ENCODE measurements at regions not wholly inside any gene's neighbourhood (a gene's known extent, or its start where the extent isn't known, plus 50 kb on each side); places are given as distances from the start of the nearest gene placed in this dataset.

- DNase-seq (ENCODE audit: low read depth) = no peak
- H3K4me3 ChIP-seq (ENCODE audit: low read depth, low read length) = no peak overlapping the region
- TF ChIP-seq CTCF (IDR thresholded peaks at IDR 0.05; ENCODE audit: low read depth, low read length, missing control alignments) = no peak
Measured at GRCh38 chr9:8262625-8263622, 463.3 kb upstream of the DMAC1 start.

- DNase-seq (ENCODE audit: low read depth) = no peak
- no peak for TF ChIP-seq CTCF (IDR thresholded peaks at IDR 0.05; ENCODE audit: low read depth, low read length, missing control alignments)
- no peak overlapping the region for H3K4me3 ChIP-seq (ENCODE audit: low read depth, low read length)
Measured at GRCh38 chr9:8261737-8262136, 462.2 kb upstream of the DMAC1 start.

- TF ChIP-seq CTCF (IDR thresholded peaks at IDR 0.05; ENCODE audit: low read depth, low read length, missing control alignments) = no peak
- no peak for DNase-seq (ENCODE audit: low read depth)
- H3K4me3 ChIP-seq (ENCODE audit: low read depth, low read length) = no peak overlapping the region
Measured at GRCh38 chr9:8259028-8259427, 459.4 kb upstream of the DMAC1 start.

- no peak for DNase-seq (ENCODE audit: low read depth)
- TF ChIP-seq CTCF (IDR thresholded peaks at IDR 0.05; ENCODE audit: low read depth, low read length, missing control alignments) = no peak
- no peak overlapping the region for H3K4me3 ChIP-seq (ENCODE audit: low read depth, low read length)
Measured at GRCh38 chr9:8256880-8257279, 457.3 kb upstream of the DMAC1 start.

- H3K4me3 ChIP-seq (ENCODE audit: low read depth, low read length) = no peak overlapping the region
- no peak for DNase-seq (ENCODE audit: low read depth)
- no peak for TF ChIP-seq CTCF (IDR thresholded peaks at IDR 0.05; ENCODE audit: low read depth, low read length, missing control alignments)
Measured at GRCh38 chr9:8255850-8256249, 456.3 kb upstream of the DMAC1 start.

- DNase-seq (ENCODE audit: low read depth) = no peak
- TF ChIP-seq CTCF (IDR thresholded peaks at IDR 0.05; ENCODE audit: low read depth, low read length, missing control alignments) = no peak
- H3K4me3 ChIP-seq (ENCODE audit: low read depth, low read length) = no peak overlapping the region
Measured at GRCh38 chr9:8254541-8254940, 455.0 kb upstream of the DMAC1 start.

GRCh38 chr9:8252445-8252844, 452.9 kb upstream of the DMAC1 start:
- no peak for TF ChIP-seq CTCF (IDR thresholded peaks at IDR 0.05; ENCODE audit: low read depth, low read length, missing control alignments)
- no peak overlapping the region for H3K4me3 ChIP-seq (ENCODE audit: low read depth, low read length)
- DNase-seq (ENCODE audit: low read depth) = no peak
